Retinal pigment epithelial cell (primary cell): ENCODE measurements at regions not wholly inside any gene's neighbourhood (a gene's known extent, or its start where the extent isn't known, plus 50 kb on each side); places are given as distances from the start of the nearest gene placed in this dataset.
"Not testable (repeated sequence)": the region's sequence is repeated elsewhere in the genome, so short reads cannot be mapped to it uniquely, and the experiment has no call there.

Experiments used
- DNase-seq: peaks from one replicate; pipeline ENCODE4 v3.0.0-alpha.2; 2010; ENCODE audit warnings: low read depth
- H3K4me3 ChIP-seq: 2 replicates; pipeline ENCODE4 v1.5.1; 2011; ENCODE audit warnings: mild to moderate bottlenecking, low read length, control low read depth, moderate library complexity
- TF ChIP-seq, protein P1 (sequence below): conservative IDR thresholded peaks from 2 replicates; pipeline ENCODE4 v1.5.1; 2011; ENCODE audit warnings: low read depth, low read length, control low read depth, inconsistent platforms

DNA sequence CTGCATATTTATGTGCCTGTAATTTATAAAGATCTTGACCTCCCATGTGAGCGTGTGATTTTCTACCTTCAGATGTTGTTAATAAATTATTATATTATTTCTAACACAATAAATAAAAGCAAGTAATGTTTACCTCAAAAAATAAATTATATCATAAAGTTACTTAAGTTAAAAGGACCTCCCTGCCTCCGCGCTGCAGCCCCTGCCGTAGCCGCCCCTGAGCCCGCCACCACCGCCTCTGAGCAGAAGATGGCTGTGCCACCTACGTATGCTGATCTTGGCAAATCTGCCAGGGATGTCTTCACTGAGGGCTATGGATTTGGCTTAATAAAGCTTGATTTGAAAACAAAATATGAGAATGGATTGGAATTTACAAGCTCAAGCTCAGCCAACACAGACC, 119.6 kb upstream of the BRWD3 start:
- no peak overlapping the region for H3K4me3 ChIP-seq
- TF ChIP-seq, protein P1, sequence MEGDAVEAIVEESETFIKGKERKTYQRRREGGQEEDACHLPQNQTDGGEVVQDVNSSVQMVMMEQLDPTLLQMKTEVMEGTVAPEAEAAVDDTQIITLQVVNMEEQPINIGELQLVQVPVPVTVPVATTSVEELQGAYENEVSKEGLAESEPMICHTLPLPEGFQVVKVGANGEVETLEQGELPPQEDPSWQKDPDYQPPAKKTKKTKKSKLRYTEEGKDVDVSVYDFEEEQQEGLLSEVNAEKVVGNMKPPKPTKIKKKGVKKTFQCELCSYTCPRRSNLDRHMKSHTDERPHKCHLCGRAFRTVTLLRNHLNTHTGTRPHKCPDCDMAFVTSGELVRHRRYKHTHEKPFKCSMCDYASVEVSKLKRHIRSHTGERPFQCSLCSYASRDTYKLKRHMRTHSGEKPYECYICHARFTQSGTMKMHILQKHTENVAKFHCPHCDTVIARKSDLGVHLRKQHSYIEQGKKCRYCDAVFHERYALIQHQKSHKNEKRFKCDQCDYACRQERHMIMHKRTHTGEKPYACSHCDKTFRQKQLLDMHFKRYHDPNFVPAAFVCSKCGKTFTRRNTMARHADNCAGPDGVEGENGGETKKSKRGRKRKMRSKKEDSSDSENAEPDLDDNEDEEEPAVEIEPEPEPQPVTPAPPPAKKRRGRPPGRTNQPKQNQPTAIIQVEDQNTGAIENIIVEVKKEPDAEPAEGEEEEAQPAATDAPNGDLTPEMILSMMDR, result no peak
- DNase-seq, result no peak

DNA sequence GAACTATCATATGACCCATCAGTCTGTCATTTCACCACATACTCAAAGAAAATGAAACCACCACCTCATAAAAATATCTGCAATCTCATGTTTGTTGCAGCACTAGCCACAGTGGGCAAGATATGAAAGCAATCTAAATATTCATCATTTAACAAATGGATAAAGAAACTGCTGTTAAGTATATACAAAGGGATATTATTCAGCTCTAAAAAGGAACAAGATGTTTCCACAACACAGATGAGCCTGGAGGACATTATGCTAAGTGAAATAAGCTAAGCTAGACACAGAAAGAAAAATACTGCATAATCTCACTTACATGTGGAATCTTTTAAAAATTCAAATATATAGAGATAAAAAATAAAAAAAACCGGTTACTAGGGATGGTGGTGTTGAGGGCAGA, 108.2 kb upstream of the BRWD3 start:
- TF ChIP-seq, protein P1, result no peak
- H3K4me3 ChIP-seq, result no peak overlapping the region
- no peak for DNase-seq

DNA sequence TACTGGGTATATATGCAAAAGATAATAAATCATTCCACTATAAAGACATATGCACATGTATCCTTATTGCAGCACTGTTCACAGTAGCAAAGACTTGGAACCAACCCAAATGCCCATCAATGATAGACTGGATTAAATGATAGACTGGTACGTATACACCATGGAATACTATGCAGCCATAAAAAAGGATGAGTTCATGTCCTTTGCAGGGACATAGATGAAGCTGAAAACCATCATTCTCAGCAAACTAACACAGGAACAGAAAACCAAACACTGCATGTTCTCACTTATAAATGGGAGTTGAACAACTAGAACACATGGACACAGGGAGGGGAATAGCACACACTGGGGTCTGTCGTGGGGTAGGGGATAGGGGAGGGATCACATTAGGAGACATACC, 102.7 kb upstream of the BRWD3 start:
- H3K4me3 ChIP-seq, DNase-seq: not testable (repeated sequence)

DNA sequence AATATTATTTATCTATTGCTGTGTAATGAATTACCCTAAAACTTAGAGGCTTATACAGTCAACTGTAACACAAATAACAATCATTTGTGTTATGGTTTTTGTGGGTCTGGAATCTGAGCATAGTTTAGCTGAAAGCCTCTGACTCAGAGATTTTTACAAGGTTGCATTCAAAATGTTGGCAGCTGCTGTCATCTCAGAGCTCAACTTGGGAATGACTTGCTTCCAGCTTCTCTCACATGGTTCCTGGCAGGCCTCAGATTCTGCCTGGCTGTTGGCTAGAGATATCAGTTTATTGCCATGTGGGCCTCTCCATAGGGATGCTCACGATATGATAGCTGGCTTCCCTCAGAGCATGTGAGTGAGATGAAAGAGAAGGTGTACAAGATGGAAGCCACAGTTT, 70.2 kb upstream of the BRWD3 start:
- no peak overlapping the region for H3K4me3 ChIP-seq
- no peak for DNase-seq

GRCh38 chrX:80879143-80879542, 69.5 kb upstream of the BRWD3 start:
- no peak overlapping the region for H3K4me3 ChIP-seq
- TF ChIP-seq, protein P1, result no peak
- DNase-seq, result no peak

More for the DNA sequence above, 70.2 kb upstream of the BRWD3 start:
- TF ChIP-seq, protein P1, result no peak

DNA sequence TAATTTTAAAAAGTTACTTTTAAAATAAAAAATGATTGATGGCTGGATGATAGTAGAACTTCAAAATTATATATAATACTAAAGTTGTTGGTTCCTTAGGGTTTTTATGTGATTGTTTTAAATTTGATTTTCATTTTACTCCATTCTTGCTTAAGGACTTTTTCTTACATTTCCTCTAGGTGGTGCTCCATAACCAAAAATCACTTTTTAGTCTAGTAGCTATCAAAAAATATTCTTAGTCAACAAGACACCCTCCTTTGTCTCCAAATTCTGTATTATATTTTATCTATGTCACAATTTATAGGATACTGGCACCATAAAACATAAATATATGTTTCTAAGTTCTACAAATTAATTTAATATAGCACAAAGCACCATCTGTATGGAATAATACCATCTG, 67.2 kb upstream of the BRWD3 start:
- peak; percentile 4 for DNase-seq
- H3K4me3 ChIP-seq, result no peak overlapping the region
- TF ChIP-seq, protein P1, result peak; percentile 35
